Globus pallidus (tissue), 1 donor: ENCODE measurements at regions not wholly inside any gene's neighbourhood (a gene's known extent, or its start where the extent isn't known, plus 50 kb on each side); places are given as distances from the start of the nearest gene placed in this dataset.

ENCODE experiments used
- DNase-seq: peaks from one replicate; pipeline ENCODE4 v3.0.0-alpha.2; 2015; ENCODE audit warnings: low spot score

- no peak for DNase-seq
Measured at GRCh38 chr6:43968110-43968965, 158.9 kb downstream of the MRPL14 start.

- DNase-seq: no peak
Measured at GRCh38 chr6:43967719-43968091, 159.5 kb downstream of the MRPL14 start.

GRCh38 chr6:43966853-43967718 is 160.2 kb downstream of the MRPL14 start:
- no peak for DNase-seq

GRCh38 chr6:43966374-43966658 is 160.9 kb downstream of the MRPL14 start:
- no peak for DNase-seq

- DNase-seq: no peak
Measured at GRCh38 chr6:43965628-43966373, 161.5 kb downstream of the MRPL14 start.

- no peak for DNase-seq
Measured at GRCh38 chr6:43964659-43965570, 162.3 kb downstream of the MRPL14 start.

GRCh38 chr6:43963877-43964658 is 163.2 kb downstream of the MRPL14 start:
- no peak for DNase-seq

GRCh38 chr6:43963203-43963602 is 164.0 kb downstream of the MRPL14 start:
- no peak for DNase-seq

GRCh38 chr6:43962458-43962857 is 164.8 kb downstream of the MRPL14 start:
- DNase-seq: no peak

- no peak for DNase-seq
Measured at GRCh38 chr6:43957273-43957672, 170.0 kb downstream of the MRPL14 start.

- no peak for DNase-seq
Measured at GRCh38 chr6:43956478-43956877, 170.8 kb downstream of the MRPL14 start.

GRCh38 chr6:43954311-43955131 is 172.7 kb downstream of the MRPL14 start:
- no peak for DNase-seq

GRCh38 chr6:43953794-43954310 is 173.4 kb downstream of the MRPL14 start:
- DNase-seq: no peak

GRCh38 chr6:43953256-43953655 is 174.0 kb downstream of the MRPL14 start:
- DNase-seq: no peak

GRCh38 chr6:43952746-43953145 is 174.5 kb downstream of the MRPL14 start:
- DNase-seq: no peak

GRCh38 chr6:43951756-43952675 is 175.2 kb downstream of the MRPL14 start:
- no peak for DNase-seq

GRCh38 chr6:43951063-43951755 is 176.0 kb downstream of the MRPL14 start:
- no peak for DNase-seq

- no peak for DNase-seq
Measured at GRCh38 chr6:43950731-43951062, 176.6 kb downstream of the MRPL14 start.
